GM19438 (cell line): ENCODE measurements at regions not wholly inside any gene's neighbourhood (a gene's known extent, or its start where the extent isn't known, plus 50 kb on each side); places are given as distances from the start of the nearest gene placed in this dataset.

Source experiments
- ATAC-seq: cut with Tn5 transposase; IDR thresholded peaks from one replicate; pipeline ENCODE4 v1.9.1; 2021; ENCODE audit warnings: low read depth; ENCODE audit not compliant: unreplicated experiment

- no peak for ATAC-seq
Measured at GRCh38 chr3:184632551-184633236, 71.1 kb downstream of the EPHB3 start.
